ENCODE measurements at regions not wholly inside any gene's neighbourhood (a gene's known extent, or its start where the extent isn't known, plus 50 kb on each side); places are given as distances from the start of the nearest gene placed in this dataset.

DNA sequence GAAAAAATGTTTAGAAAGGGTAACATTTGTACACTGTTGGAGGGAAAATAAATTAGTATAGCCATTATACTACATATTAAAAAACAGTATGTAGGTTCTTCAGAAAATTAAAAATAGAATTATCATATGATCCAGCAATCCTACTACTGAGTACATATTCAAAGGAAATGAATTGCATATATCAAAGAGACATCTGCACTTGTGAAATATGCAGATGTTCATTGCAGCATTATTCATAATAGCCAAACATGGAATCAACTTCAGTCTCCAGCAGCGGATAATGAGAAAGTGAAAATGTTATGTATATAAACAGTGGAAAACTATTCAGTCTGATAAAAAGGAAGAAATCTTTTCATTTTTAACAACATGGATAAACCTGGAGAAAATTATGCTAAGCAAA, 695.5 kb downstream of the SLCO4C1 start:
- Mint-ChIP-seq H3K4me3 (no peak overlapping the region), H3K36me3 (no peaks in the 10 kb centered on the region), H3K4me1 (no peaks in the 10 kb centered on the region), H3K9me3 (peaks cover 6% of the 10 kb centered on the region), H3K27me3 (ENCODE audit: low read depth) (no peaks in the 10 kb centered on the region), H3K27ac (no peak overlapping the region)
- TF ChIP-seq, protein P1, sequence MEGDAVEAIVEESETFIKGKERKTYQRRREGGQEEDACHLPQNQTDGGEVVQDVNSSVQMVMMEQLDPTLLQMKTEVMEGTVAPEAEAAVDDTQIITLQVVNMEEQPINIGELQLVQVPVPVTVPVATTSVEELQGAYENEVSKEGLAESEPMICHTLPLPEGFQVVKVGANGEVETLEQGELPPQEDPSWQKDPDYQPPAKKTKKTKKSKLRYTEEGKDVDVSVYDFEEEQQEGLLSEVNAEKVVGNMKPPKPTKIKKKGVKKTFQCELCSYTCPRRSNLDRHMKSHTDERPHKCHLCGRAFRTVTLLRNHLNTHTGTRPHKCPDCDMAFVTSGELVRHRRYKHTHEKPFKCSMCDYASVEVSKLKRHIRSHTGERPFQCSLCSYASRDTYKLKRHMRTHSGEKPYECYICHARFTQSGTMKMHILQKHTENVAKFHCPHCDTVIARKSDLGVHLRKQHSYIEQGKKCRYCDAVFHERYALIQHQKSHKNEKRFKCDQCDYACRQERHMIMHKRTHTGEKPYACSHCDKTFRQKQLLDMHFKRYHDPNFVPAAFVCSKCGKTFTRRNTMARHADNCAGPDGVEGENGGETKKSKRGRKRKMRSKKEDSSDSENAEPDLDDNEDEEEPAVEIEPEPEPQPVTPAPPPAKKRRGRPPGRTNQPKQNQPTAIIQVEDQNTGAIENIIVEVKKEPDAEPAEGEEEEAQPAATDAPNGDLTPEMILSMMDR (IDR thresholded peaks at IDR 0.05; ENCODE audit: unreplicated experiment): no peak
- DNase-seq (ENCODE audit: low spot score in 2 of 2, unreplicated experiment in 2 of 2): no peak

DNA sequence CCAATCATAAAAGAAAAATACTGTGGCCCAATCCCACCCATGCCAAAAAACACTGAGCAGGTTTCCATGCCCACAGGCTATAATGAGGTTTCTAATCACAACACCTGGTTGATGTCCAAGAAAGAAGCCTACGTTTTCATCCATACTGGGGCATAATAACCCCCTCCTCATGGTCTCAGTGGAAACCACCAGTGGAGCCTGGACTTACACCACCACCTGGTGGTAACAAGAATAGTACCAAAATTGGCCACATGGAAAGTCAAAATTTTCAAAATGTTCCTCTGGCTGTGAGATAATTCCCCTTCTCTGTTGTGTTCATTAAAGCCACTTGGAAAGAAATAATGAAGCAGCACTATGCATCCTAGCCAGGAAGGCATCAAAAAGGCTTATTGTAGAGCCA, 687.3 kb upstream of the ST8SIA4 start:
- no peaks in the 10 kb centered on the region for H3K4me1 Mint-ChIP-seq
- no peaks in the 10 kb centered on the region for H3K27me3 Mint-ChIP-seq (ENCODE audit: low read depth)
- TF ChIP-seq, protein P1 (IDR thresholded peaks at IDR 0.05; ENCODE audit: unreplicated experiment): no peak
- no peak overlapping the region for H3K27ac Mint-ChIP-seq
- no peak overlapping the region for H3K4me3 Mint-ChIP-seq
- no peaks in the 10 kb centered on the region for H3K36me3 Mint-ChIP-seq
- peaks cover 4% of the 10 kb centered on the region for H3K9me3 Mint-ChIP-seq
- no peak for DNase-seq (ENCODE audit: low spot score in 2 of 2, unreplicated experiment in 2 of 2)

DNA sequence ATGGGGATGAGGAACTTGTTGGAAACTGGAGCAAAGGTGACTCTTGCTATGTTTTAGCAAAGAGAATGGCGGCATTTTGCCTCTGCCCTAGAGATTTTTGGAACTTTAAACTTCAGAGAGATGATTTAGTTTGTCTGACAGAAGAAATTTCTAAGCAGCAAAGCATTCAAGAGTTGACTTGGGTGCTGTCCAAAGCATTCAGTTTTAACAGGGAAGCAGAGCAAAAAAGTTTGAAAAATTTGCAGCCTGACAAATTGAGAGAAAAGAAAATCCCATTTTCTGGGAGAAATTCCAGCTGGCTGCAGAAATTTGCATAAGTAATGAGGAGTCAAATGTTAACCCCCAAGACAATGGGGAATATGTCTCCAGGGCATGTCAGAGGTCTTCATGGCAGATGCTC, 682.3 kb upstream of the ST8SIA4 start:
- no peaks in the 10 kb centered on the region for H3K4me1 Mint-ChIP-seq
- no peaks in the 10 kb centered on the region for H3K36me3 Mint-ChIP-seq
- H3K27me3 Mint-ChIP-seq (ENCODE audit: low read depth): no peaks in the 10 kb centered on the region
- no peak overlapping the region for H3K4me3 Mint-ChIP-seq
- TF ChIP-seq, protein P1 (IDR thresholded peaks at IDR 0.05; ENCODE audit: unreplicated experiment): no peak
- peaks cover 4% of the 10 kb centered on the region for H3K9me3 Mint-ChIP-seq
- no peak overlapping the region for H3K27ac Mint-ChIP-seq
- no peak for DNase-seq (ENCODE audit: low spot score in 2 of 2, unreplicated experiment in 2 of 2)

DNA sequence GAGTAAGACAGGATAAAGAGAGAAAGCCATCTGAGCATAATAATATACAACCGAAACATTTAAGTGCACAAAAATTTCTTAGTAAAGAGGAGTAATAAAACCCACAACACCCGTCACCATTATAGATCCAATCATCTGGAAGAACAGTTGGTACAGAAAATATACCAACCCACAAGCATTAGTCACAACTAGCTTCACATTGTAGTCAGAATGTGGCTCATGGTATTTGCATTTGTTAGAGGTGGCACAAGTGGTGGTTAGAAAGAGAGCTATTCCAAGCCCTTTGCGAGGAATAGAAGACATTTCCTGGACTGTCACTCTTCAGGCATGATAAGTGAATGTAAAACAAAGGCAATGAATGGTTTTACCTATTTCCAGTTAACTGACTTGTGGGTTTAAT, 677.5 kb upstream of the ST8SIA4 start:
- H3K27me3 Mint-ChIP-seq (ENCODE audit: low read depth): peaks cover 3% of the 10 kb centered on the region
- no peaks in the 10 kb centered on the region for H3K36me3 Mint-ChIP-seq
- H3K4me1 Mint-ChIP-seq: no peaks in the 10 kb centered on the region
- H3K9me3 Mint-ChIP-seq: no peaks in the 10 kb centered on the region
- H3K27ac Mint-ChIP-seq: no peak overlapping the region
- DNase-seq (ENCODE audit: low spot score in 2 of 2, unreplicated experiment in 2 of 2): no peak
- no peak overlapping the region for H3K4me3 Mint-ChIP-seq
- TF ChIP-seq, protein P1 (IDR thresholded peaks at IDR 0.05; ENCODE audit: unreplicated experiment): no peak

DNA sequence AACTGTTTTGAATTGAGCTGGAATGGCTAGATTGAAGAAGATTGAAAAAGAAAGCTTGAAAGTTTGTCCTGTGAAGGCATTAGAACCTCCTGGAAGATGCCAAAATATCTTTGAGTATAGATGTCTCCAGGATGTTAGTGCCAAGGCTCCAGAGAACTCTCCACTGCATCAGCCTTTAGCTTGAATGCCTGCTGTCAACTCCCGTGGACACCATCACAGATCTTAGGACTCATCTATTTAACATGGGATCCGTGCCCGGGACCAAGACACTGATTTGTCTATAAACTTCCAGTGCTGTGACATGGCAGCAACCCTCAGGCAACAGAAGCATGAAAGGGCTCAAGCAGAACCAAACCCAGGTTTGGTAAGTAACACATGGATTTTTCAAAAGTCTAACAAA, 670.9 kb upstream of the ST8SIA4 start:
- Mint-ChIP-seq H3K4me3 (no peak overlapping the region), H3K27ac (no peak overlapping the region), H3K36me3 (no peaks in the 10 kb centered on the region), H3K27me3 (ENCODE audit: low read depth) (no peaks in the 10 kb centered on the region), H3K9me3 (no peaks in the 10 kb centered on the region), H3K4me1 (no peaks in the 10 kb centered on the region)
- DNase-seq (ENCODE audit: low spot score in 2 of 2, unreplicated experiment in 2 of 2): no peak
- TF ChIP-seq, protein P1 (IDR thresholded peaks at IDR 0.05; ENCODE audit: unreplicated experiment): no peak

DNA sequence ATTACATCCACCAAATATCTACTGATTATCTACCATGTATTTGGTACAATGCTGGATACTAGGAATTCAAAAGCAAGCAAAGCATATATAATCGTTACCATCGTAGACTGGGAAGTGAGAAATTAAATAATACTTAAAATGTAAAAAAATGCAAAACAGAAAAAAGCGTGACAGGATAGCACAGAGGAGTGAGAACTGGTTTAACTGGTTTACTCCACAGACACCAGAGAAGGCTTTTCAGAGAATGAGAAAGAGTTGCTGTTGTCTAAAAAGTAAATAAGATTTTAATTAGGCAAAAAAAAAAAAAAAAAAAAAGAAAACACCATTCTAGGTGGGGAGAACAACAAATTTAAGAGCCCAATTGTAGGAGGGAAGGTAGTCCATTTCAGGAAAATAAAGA, 657.9 kb upstream of the ST8SIA4 start:
- Mint-ChIP-seq H3K4me1 (peaks cover 2% of the 10 kb centered on the region), H3K9me3 (peaks cover 13% of the 10 kb centered on the region), H3K36me3 (no peaks in the 10 kb centered on the region), H3K27ac (no peak overlapping the region), H3K27me3 (ENCODE audit: low read depth) (no peaks in the 10 kb centered on the region), H3K4me3 (no peak overlapping the region)
- TF ChIP-seq, protein P1 (IDR thresholded peaks at IDR 0.05; ENCODE audit: unreplicated experiment): no peak
- no peak for DNase-seq (ENCODE audit: low spot score in 2 of 2, unreplicated experiment in 2 of 2)

All from mesothelial cell of epicardium (in vitro differentiated cells).